GM19351 (cell line): ENCODE measurements at regions not wholly inside any gene's neighbourhood (a gene's known extent, or its start where the extent isn't known, plus 50 kb on each side); places are given as distances from the start of the nearest gene placed in this dataset.

Experiments
- ATAC-seq: cut with Tn5 transposase; IDR thresholded peaks from one replicate; pipeline ENCODE4 v1.9.1; 2021; ENCODE audit warnings: mild to moderate bottlenecking, moderate library complexity; ENCODE audit not compliant: unreplicated experiment

DNA sequence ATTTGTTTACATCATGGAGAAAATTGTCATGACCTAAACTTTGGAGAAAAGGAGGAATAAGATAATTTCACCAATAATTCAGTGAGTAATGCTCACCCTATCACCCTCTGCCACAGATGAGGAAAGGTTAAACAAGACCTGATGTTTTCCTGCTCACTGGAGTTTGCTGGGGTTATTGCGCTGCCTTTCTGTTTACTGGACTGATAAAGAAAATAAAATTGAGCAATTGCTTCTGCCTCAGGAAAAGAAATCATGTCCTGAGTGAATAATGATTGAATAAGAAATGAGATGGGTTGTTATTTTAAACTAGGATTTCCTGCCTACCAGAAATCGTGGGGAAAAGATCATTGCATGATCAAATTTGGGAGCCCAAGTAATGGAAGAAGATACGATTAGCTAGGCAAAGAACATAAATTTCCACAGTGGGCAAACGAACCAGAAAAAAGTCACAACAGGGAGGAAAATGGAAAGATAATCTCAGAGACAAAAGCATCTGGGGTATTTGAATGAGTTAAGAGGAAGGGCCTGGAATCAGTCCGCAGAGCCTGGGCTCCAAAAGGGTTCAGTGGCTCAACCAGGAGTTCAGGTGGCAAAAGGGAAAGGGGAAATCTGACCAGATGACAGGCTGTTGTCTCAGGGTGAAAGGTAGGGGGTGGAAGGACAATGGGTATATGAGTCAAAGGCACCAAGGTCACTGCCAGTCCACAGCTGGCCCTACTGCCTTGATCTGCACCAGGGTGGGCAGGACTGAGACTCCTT is 146.8 kb downstream of the FAM43A start:
- no peak for ATAC-seq

DNA sequence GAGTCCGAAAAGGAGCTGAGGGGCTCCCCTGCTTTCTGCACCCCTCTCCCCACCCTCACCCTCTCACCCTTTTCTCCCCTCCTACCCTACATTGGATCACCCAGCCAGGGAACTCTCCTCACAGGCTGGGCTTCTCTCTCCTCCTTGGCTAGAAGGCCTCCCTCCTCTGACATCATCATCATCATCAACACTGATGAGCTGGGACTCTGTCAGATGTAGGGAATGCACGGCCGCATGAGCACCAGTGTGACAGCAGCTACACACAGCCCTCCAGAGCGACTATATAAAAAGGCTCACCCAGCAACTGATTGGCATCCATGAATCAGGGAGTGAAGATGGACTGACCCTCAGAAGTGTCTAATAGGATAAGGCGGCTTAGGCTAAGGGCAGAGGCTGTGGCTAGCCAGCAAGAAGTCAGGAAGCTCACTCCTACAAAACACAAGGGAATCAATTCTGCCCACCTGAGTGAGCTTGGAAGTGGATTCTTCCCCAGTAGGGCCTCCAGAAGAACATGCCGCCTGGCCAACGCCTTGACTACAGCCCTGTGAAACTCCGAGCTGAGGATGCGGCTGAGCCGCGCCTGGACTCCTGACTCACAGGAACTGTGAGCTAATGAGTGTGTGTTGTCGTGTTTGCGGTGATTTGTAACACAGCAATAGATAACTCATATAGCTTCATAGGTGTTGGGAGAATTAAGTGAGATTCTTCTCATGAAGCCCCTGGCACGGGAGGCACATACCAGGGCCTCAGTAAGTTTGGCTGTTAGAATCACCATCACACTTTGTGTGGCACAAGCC is 147.6 kb downstream of the FAM43A start:
- ATAC-seq = no peak

GRCh38 chr3:194836661-194837060 is 151.0 kb downstream of the FAM43A start:
- ATAC-seq = no peak

GRCh38 chr3:194837457-194838127 is 151.9 kb downstream of the FAM43A start:
- no peak for ATAC-seq

- ATAC-seq = no peak
Observed at GRCh38 chr3:194838236-194838635, 152.6 kb downstream of the FAM43A start.

- no peak for ATAC-seq
Observed at GRCh38 chr3:194840661-194841514, 155.2 kb downstream of the FAM43A start.

DNA sequence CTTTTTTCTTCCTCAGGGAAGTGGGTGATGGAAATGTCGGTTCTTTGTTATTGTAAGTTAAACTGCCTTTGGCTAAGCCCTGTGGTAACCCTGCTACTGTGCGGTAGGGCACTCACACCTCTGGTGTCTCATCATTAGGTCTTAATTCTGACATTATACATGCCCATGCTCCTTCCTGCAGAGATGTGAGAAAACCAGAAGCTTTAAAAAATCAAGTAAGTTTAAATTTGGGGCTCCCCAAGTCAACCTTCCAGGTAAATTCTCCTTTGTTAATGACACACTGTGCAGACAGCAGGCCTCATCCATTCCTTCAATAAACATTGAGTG is 155.8 kb downstream of the FAM43A start:
- no peak for ATAC-seq

DNA sequence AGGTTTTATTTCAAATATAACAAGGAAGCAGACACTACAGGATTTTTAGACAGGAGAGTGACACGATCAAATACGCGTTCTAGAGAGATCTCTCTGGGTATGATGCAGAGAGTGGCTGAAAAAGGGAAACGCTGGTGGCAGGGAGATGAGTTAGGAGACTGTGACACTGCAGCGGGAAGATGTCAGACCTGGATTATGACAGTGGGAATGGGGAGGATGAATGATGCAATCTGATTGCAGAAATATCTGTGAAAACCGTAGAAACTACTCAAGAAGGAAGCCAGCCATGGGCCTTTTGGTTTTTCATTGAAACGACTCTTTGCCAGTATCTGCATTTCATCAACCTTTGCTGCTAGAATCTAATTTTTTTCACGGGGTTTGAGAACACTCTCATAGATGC is 157.9 kb downstream of the FAM43A start:
- no peak for ATAC-seq

DNA sequence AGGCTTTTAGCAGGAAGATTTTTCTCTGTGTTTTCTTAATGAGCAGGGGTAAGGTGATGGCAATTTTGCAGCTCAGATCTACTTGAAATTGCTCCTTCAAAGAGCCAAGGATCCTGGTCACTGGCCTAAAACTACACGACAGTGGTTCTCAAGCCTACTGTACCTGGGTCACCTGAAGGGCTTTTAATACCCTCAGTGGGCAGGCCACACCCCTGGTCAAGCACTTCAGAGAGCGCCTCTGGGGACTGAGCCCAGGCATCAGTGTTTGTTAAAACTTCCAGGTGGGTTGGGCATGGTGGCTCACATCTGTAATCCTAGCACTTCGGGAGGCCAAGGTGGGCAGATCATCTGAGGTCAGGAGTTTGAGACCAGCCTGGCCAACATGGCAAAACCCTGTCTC is 158.4 kb downstream of the FAM43A start:
- ATAC-seq = no peak

- ATAC-seq = no peak
Observed at GRCh38 chr3:194849166-194849875, 163.6 kb downstream of the FAM43A start.

GRCh38 chr3:194851254-194851653 is 165.6 kb downstream of the FAM43A start:
- no peak for ATAC-seq

DNA sequence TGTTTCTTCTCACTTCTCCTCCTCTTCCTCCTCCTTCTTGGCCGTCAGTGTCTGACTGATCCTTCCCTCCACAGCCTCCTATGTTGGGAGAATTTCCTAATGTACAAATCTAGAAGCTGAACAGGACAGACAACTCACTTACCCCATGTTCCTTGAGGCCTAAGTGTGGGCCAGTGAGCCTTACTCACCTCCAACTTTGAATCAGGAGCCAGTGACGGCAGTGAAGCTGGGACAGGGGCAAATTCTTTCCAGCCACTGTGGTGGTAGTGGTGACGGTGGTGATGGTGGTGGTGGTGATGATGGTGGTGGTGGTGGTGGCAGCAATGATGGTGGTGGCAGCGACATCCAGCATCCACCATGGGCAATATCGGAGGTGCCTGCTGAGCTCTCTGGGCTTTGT is 166.3 kb downstream of the FAM43A start:
- no peak for ATAC-seq

DNA sequence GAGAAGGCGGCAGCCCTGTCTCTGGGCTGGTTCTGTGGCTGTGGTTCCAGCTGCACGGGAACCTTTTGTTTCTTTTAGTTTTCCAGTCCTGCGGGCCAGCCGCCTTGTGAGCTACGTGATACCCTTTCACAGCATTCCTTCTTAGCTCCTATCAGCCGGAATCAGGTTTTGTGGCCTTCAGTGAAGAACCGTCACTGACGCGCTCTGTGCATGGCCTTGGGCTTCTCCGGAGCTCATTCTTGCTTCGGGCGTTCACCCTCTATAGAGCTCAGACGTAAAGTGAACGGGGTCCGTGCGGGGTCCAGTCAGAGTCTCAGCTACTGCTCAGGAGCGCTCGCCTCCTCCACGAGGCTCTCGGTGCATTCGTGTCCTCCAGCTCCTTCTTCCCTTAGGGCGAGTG is 166.7 kb downstream of the FAM43A start:
- ATAC-seq = no peak

DNA sequence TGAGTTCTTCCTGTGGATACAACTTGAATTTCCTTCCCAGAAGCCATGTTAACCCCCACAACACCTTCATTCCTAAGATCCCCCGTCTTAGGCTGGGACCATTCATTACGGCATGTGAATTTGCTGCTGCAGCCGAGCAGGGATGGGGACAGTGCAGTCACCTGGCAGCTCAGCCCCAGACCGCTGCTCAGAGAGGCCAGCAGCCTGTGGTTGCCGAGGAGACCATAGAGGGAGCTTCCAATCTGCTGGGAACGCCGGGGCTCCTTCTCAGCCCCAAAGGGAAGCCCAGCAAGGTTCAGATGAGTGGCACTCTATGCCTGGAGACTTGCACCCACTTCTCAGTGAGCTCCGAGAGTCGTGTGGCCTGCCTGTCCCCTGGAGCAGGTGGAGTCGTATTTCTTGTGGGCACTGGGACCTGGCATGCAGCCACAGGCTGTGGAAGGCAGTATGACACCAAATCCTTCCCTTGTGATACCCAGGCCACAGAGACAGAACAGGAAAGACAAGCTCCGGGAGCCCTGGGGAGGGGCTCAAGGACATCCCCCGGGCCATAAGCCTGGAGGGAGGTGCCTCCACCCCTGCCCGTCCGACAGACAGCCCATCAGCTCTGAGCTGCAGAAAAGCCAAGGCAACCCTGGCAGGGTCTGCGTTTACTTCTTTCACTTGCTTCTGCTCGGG is 167.3 kb downstream of the FAM43A start:
- ATAC-seq = no peak

GRCh38 chr3:194854206-194854605 is 168.5 kb downstream of the FAM43A start:
- no peak for ATAC-seq

GRCh38 chr3:194854659-194855390 is 169.1 kb downstream of the FAM43A start:
- ATAC-seq = no peak

- no peak for ATAC-seq
Observed at GRCh38 chr3:194856296-194856695, 170.6 kb downstream of the FAM43A start.

GRCh38 chr3:194857469-194858113 is 171.9 kb downstream of the FAM43A start:
- ATAC-seq = no peak

DNA sequence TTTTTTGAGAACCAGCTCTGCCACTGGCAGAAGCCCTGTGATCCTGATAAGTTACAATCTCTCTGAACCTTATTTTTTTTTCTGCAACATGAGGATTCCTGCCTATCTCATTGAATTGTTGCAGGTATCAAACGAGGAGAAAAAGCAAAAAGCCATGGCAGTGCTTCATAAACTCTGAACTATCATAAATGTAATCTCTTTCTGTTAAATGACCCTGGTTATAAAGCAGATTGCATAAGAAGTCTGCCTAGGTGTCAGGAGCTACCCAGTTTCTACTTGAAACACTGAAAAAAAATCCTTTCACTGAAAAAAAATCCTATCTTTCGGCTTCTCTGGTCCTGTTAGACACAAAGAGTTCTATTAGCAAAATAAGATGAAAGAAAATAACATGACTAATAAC is 172.7 kb downstream of the FAM43A start:
- no peak for ATAC-seq
